ENCODE measurements at regions not wholly inside any gene's neighbourhood (a gene's known extent, or its start where the extent isn't known, plus 50 kb on each side); places are given as distances from the start of the nearest gene placed in this dataset.

- CTCF ChIA-PET = no interaction called here
- Histone ChIP-seq H3K9me3 (ENCODE audit: control insufficient read depth, insufficient read depth, low read depth, low read length) (no peaks in the 10 kb centered on the region; the same call in 1 of the 2 replicates), H3K27ac (ENCODE audit: extremely low read depth, low read depth, low read length) (peak overlapping the region; percentile 63), H3K4me1 (ENCODE audit: control insufficient read depth, insufficient read depth, low read length) (peaks cover 14% of the 10 kb centered on the region), H3K4me3 (ENCODE audit: low read depth, low read length) (no peak overlapping the region), H3K36me3 (ENCODE audit: control insufficient read depth in 2 of 2, insufficient read depth in 1 of 2, low read length in 2 of 2) (no peaks in the 10 kb centered on the region)
- POLR2A ChIA-PET = no interaction called here
- TF ChIP-seq ZNF664 (tag by site-specific recombination; IDR thresholded peaks at IDR 0.05) (no peak), ZNF792 (tag by site-specific recombination; IDR thresholded peaks at IDR 0.05) (no peak), ZNF362 (tag by site-specific recombination; IDR thresholded peaks at IDR 0.05) (no peak), CTCF (tag by site-specific recombination; IDR thresholded peaks at IDR 0.05) (no peak), INSM2 (tag by site-specific recombination; IDR thresholded peaks at IDR 0.05) (no peak), ZNF660 (tag by site-specific recombination; IDR thresholded peaks at IDR 0.05) (no peak), ZBTB17 (tag by site-specific recombination; IDR thresholded peaks at IDR 0.05) (peak; percentile 28; the same call in 1 of the 2 replicates), ZSCAN5A (tag by site-specific recombination; IDR thresholded peaks at IDR 0.05) (no peak), ZNF26 (tag by site-specific recombination; IDR thresholded peaks at IDR 0.05) (no peak), SETDB1 (IDR thresholded peaks at IDR 0.05; ENCODE audit: insufficient read length, low read length) (no peak), YY1 (tag by site-specific recombination; IDR thresholded peaks at IDR 0.05) (no peak), ZNF423 (tag by site-specific recombination; IDR thresholded peaks at IDR 0.05) (no peak), ZNF837 (tag by site-specific recombination; IDR thresholded peaks at IDR 0.05) (no peak), HOXA7 (CRISPR knock-in tag; IDR thresholded peaks at IDR 0.05; ENCODE audit: borderline replicate concordance) (no peak), ZSCAN18 (tag by site-specific recombination; IDR thresholded peaks at IDR 0.05) (no peak), KLF1 (tag by site-specific recombination; IDR thresholded peaks at IDR 0.05) (no peak), ZNF830 (tag by site-specific recombination; IDR thresholded peaks at IDR 0.05; ENCODE audit: low read depth) (no peak), KLF17 (tag by site-specific recombination; IDR thresholded peaks at IDR 0.05) (no peak), PRDM6 (tag by site-specific recombination; IDR thresholded peaks at IDR 0.05) (peak; percentile 55), ZNF133 (tag by site-specific recombination; IDR thresholded peaks at IDR 0.05) (0 out of 2 replicates have a peak, but pooled peaks have one; percentile 9), ZBTB49 (tag by site-specific recombination; IDR thresholded peaks at IDR 0.05; ENCODE audit: low read depth) (no peak), GLIS1 (tag by site-specific recombination; IDR thresholded peaks at IDR 0.05) (peak; percentile 32; the same call in 1 of the 2 replicates)
These were observed 75.0 kb upstream of the RNU6-1 start for GRCh38 chr15:67914537-67915460.

Data from HEK293 (cell line).